HFFc6 (cell line): ENCODE measurements at regions not wholly inside any gene's neighbourhood (a gene's known extent, or its start where the extent isn't known, plus 50 kb on each side); places are given as distances from the start of the nearest gene placed in this dataset.

Source experiments
- DNase-seq: peaks from one replicate; pipeline ENCODE4 v3.0.0-alpha.2; 2018
- H3K27ac Mint-ChIP-seq: 2 replicates; pipeline ENCODE4 v1.8.0; 2020; ENCODE audit warnings: mild to moderate bottlenecking, mixed read lengths
- H3K27me3 Mint-ChIP-seq: 2 replicates; pipeline ENCODE4 v1.8.0; 2021; ENCODE audit warnings: mild to moderate bottlenecking, moderate library complexity, mixed read lengths; ENCODE audit not compliant: insufficient read depth
- H3K36me3 Mint-ChIP-seq: 2 replicates; pipeline ENCODE4 v1.8.0; 2021; ENCODE audit warnings: low read depth, mixed read lengths
- H3K4me1 Mint-ChIP-seq: 2 replicates; pipeline ENCODE4 v1.8.0; 2020; ENCODE audit warnings: low read depth, mixed read lengths
- H3K4me3 Mint-ChIP-seq: 2 replicates; pipeline ENCODE4 v1.8.0; 2020; ENCODE audit warnings: mild to moderate bottlenecking, moderate library complexity, mixed read lengths
- H3K9me3 Mint-ChIP-seq: 2 replicates; pipeline ENCODE4 v1.8.0; 2020; ENCODE audit warnings: mild to moderate bottlenecking, mixed read lengths
- TF ChIP-seq, protein P1 (sequence below): fragments of 200-600 bp; sonication (generic); IDR thresholded peaks from 2 replicates; pipeline ENCODE4 v1.5.0; 2021; ENCODE audit warnings: antibody characterized with exemption, mild to moderate bottlenecking

DNA sequence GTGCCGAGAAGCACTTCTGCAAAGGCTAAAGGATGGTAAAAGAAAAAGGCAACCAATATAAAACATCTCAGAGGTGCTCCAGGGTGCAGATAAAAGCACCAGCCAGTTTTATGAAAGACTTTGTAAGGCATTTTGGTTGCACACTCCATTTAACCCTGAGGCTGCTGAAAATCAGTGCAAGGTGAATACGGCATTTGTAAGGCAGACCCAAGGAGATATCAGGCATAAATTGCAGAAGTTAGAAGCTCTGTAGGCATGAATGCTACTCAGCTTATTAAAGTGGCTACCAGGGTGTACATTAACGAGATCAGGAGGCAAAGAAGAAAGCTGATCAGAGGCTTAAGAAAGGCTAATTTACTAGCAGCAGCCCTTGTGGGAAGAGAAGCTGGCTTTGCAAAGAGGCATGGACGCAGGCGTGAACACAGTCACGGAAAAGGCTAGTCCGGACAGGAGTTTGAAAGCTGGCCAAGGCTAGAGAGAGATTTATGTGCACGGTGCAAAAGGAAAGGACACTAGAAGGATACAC is 99.6 kb downstream of the ZNF429 start:
- TF ChIP-seq, protein P1, sequence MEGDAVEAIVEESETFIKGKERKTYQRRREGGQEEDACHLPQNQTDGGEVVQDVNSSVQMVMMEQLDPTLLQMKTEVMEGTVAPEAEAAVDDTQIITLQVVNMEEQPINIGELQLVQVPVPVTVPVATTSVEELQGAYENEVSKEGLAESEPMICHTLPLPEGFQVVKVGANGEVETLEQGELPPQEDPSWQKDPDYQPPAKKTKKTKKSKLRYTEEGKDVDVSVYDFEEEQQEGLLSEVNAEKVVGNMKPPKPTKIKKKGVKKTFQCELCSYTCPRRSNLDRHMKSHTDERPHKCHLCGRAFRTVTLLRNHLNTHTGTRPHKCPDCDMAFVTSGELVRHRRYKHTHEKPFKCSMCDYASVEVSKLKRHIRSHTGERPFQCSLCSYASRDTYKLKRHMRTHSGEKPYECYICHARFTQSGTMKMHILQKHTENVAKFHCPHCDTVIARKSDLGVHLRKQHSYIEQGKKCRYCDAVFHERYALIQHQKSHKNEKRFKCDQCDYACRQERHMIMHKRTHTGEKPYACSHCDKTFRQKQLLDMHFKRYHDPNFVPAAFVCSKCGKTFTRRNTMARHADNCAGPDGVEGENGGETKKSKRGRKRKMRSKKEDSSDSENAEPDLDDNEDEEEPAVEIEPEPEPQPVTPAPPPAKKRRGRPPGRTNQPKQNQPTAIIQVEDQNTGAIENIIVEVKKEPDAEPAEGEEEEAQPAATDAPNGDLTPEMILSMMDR, result no peak
- no peak for DNase-seq
- Mint-ChIP-seq H3K9me3 (no peaks in the 10 kb centered on the region; the same call in 1 of the 2 replicates), H3K27ac (no peak overlapping the region; the same call in 1 of the 2 replicates), H3K4me1 (peaks cover 22% of the 10 kb centered on the region), H3K27me3 (no peaks in the 10 kb centered on the region; the same call in none of the 2 replicates), H3K36me3 (no peaks in the 10 kb centered on the region), H3K4me3 (peak overlapping the region; percentile 90)
